ENCODE measurements at regions not wholly inside any gene's neighbourhood (a gene's known extent, or its start where the extent isn't known, plus 50 kb on each side); places are given as distances from the start of the nearest gene placed in this dataset.
"Not testable (repeated sequence)": the region's sequence is repeated elsewhere in the genome, so short reads cannot be mapped to it uniquely, and the experiment has no call there.

GRCh38 chr1:83493633-83494032, 505.3 kb downstream of the TTLL7 start:
- Histone ChIP-seq H3K27ac (ENCODE audit: low read depth, low read length) (no peak overlapping the region), H3K27me3 (ENCODE audit: control insufficient read depth in 5 of 5, insufficient read depth in 4 of 5, low read length in 5 of 5) (no peaks in the 10 kb centered on the region), H3K4me1 (ENCODE audit: control insufficient read depth in 5 of 5, insufficient read depth in 5 of 5, low read length in 5 of 5) (no peaks in the 10 kb centered on the region), H3K36me3 (ENCODE audit: control insufficient read depth in 5 of 5, insufficient read depth in 5 of 5, low read length in 5 of 5) (no peaks in the 10 kb centered on the region), H3K4me3 (ENCODE audit: low read depth in 1 of 5, low read length in 5 of 5) (no peak overlapping the region), H3K9ac (ENCODE audit: low read length in 5 of 5) (no peak overlapping the region), H3K9me3 (ENCODE audit: control insufficient read depth in 5 of 5, low read length in 5 of 5) (no peaks in the 10 kb centered on the region)

DNA sequence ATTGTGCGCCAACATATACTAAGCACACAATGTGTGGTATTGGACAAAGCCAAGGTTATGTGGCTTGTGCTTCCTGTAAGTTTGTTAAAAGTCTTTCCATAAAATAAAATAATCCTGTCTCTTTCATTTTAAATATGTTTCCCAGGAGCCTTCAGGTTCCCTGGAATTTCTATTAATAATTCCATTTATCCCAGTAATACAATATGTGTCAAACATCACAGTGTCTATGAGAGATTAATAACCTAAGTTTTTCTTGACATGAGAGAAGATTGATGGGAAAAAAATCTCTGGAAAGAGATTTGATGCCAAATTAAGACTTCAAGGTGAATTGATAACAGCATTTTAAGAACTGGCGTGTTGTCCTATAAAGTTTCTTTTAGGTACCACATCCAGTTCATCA, 507.0 kb downstream of the TTLL7 start:
- Histone ChIP-seq H3K36me3 (ENCODE audit: control insufficient read depth in 5 of 5, insufficient read depth in 5 of 5, low read length in 5 of 5) (no peaks in the 10 kb centered on the region), H3K9me3 (ENCODE audit: control insufficient read depth in 5 of 5, low read length in 5 of 5) (no peaks in the 10 kb centered on the region), H3K27me3 (ENCODE audit: control insufficient read depth in 5 of 5, insufficient read depth in 4 of 5, low read length in 5 of 5) (no peaks in the 10 kb centered on the region), H3K4me1 (ENCODE audit: control insufficient read depth in 5 of 5, insufficient read depth in 5 of 5, low read length in 5 of 5) (no peaks in the 10 kb centered on the region), H3K27ac (ENCODE audit: low read depth, low read length) (no peak overlapping the region), H3K9ac (ENCODE audit: low read length in 5 of 5) (no peak overlapping the region), H3K4me3 (ENCODE audit: low read depth in 1 of 5, low read length in 5 of 5) (no peak overlapping the region)

GRCh38 chr1:83490988-83491387, 507.9 kb downstream of the TTLL7 start:
- Histone ChIP-seq H3K36me3 (ENCODE audit: control insufficient read depth in 5 of 5, insufficient read depth in 5 of 5, low read length in 5 of 5) (no peaks in the 10 kb centered on the region), H3K9me3 (ENCODE audit: control insufficient read depth in 5 of 5, low read length in 5 of 5) (no peaks in the 10 kb centered on the region), H3K9ac (ENCODE audit: low read length in 5 of 5) (no peak overlapping the region), H3K4me3 (ENCODE audit: low read depth in 1 of 5, low read length in 5 of 5) (no peak overlapping the region), H3K4me1 (ENCODE audit: control insufficient read depth in 5 of 5, insufficient read depth in 5 of 5, low read length in 5 of 5) (no peaks in the 10 kb centered on the region), H3K27me3 (ENCODE audit: control insufficient read depth in 5 of 5, insufficient read depth in 4 of 5, low read length in 5 of 5) (no peaks in the 10 kb centered on the region), H3K27ac (ENCODE audit: low read depth, low read length) (no peak overlapping the region)

GRCh38 chr1:83488105-83488504, 510.8 kb downstream of the TTLL7 start:
- not testable (repeated sequence) for H3K36me3 ChIP-seq (ENCODE audit: control insufficient read depth in 5 of 5, insufficient read depth in 5 of 5, low read length in 5 of 5); H3K4me3 ChIP-seq (ENCODE audit: low read depth in 1 of 5, low read length in 5 of 5); H3K27ac ChIP-seq (ENCODE audit: low read depth, low read length); H3K9ac ChIP-seq (ENCODE audit: low read length in 5 of 5); H3K27me3 ChIP-seq (ENCODE audit: control insufficient read depth in 5 of 5, insufficient read depth in 4 of 5, low read length in 5 of 5); H3K4me1 ChIP-seq (ENCODE audit: control insufficient read depth in 5 of 5, insufficient read depth in 5 of 5, low read length in 5 of 5); H3K9me3 ChIP-seq (ENCODE audit: control insufficient read depth in 5 of 5, low read length in 5 of 5)

DNA sequence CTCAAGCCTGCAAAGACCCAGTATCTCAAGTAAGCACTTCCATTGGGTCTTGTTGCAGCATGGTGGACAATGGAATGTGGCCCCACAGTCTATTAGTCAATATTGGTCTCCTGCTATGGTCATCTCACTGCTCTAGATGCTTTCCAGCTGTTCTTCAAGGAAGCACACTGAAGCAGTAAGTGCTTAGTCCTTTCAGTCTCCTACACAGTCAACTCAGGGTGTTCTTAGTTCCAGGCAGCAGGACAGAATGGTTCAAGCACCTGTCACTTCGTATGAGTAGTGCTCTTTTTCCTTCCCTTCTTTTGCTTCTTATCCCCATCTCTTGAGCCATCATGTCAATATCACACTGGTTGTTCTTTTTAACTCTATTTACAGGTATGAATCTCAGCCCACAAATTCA, 511.5 kb downstream of the TTLL7 start:
- H3K9me3 ChIP-seq (ENCODE audit: control insufficient read depth in 5 of 5, low read length in 5 of 5); H3K36me3 ChIP-seq (ENCODE audit: control insufficient read depth in 5 of 5, insufficient read depth in 5 of 5, low read length in 5 of 5); H3K4me3 ChIP-seq (ENCODE audit: low read depth in 1 of 5, low read length in 5 of 5); H3K4me1 ChIP-seq (ENCODE audit: control insufficient read depth in 5 of 5, insufficient read depth in 5 of 5, low read length in 5 of 5); H3K27ac ChIP-seq (ENCODE audit: low read depth, low read length); H3K9ac ChIP-seq (ENCODE audit: low read length in 5 of 5); H3K27me3 ChIP-seq (ENCODE audit: control insufficient read depth in 5 of 5, insufficient read depth in 4 of 5, low read length in 5 of 5): not testable (repeated sequence)

DNA sequence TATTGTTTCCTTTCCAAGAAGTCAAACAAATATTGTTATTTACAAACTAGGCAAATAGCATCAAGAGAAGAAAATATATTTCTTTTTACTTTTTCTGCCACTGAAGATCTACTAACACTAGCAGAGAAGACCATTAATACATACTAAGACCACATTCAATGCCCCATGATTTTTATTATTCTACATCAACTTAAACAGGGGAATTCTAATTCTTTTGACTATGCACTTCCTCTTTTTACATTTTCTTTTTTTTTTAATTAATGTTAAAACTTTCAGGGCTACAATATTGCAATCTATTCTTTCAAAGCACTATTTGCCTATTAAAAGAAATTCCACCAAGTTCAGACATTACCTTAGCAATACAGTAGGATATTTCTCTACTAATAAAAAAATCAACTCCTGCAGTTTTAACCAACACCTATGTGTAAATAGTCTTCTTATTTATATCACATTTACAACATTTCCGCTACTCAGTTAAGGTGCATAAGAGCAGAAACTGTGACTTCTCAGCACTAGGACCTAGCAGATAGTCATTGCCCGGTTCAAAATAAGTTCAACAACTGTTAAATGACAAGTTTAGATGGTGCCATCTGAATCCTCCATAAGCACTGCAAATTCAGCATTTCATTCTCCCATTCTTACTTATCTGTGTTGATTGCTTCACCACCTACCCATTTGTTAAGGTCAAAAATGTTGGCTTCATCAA, 513.5 kb downstream of the TTLL7 start:
- H3K9ac ChIP-seq (ENCODE audit: low read length in 5 of 5); H3K27ac ChIP-seq (ENCODE audit: low read depth, low read length); H3K9me3 ChIP-seq (ENCODE audit: control insufficient read depth in 5 of 5, low read length in 5 of 5); H3K27me3 ChIP-seq (ENCODE audit: control insufficient read depth in 5 of 5, insufficient read depth in 4 of 5, low read length in 5 of 5); H3K4me1 ChIP-seq (ENCODE audit: control insufficient read depth in 5 of 5, insufficient read depth in 5 of 5, low read length in 5 of 5); H3K4me3 ChIP-seq (ENCODE audit: low read depth in 1 of 5, low read length in 5 of 5); H3K36me3 ChIP-seq (ENCODE audit: control insufficient read depth in 5 of 5, insufficient read depth in 5 of 5, low read length in 5 of 5): not testable (repeated sequence)

DNA sequence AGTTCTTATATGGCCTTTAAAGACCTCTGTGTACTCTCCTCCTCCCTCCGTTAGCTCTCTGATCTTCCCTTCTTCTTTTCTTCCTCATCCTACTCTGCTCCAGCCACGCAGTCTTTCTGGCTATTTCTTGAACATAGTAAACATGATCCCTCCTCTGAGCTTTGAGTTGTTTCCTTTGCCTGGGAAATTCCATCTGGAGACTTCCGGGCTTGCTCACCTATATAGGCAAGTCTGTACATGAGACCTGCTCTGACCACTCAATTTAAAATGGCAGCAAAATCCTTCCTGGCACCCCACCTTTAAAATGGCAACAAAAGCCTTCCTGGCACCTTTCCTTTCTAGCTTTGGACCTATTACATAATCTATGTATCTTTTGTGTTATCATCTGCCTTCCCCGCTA, 517.6 kb downstream of the TTLL7 start:
- not testable (repeated sequence) for H3K9me3 ChIP-seq (ENCODE audit: control insufficient read depth in 5 of 5, low read length in 5 of 5); H3K9ac ChIP-seq (ENCODE audit: low read length in 5 of 5); H3K4me3 ChIP-seq (ENCODE audit: low read depth in 1 of 5, low read length in 5 of 5); H3K27me3 ChIP-seq (ENCODE audit: control insufficient read depth in 5 of 5, insufficient read depth in 4 of 5, low read length in 5 of 5); H3K4me1 ChIP-seq (ENCODE audit: control insufficient read depth in 5 of 5, insufficient read depth in 5 of 5, low read length in 5 of 5); H3K27ac ChIP-seq (ENCODE audit: low read depth, low read length); H3K36me3 ChIP-seq (ENCODE audit: control insufficient read depth in 5 of 5, insufficient read depth in 5 of 5, low read length in 5 of 5)

- H3K36me3 ChIP-seq (ENCODE audit: control insufficient read depth in 5 of 5, insufficient read depth in 5 of 5, low read length in 5 of 5); H3K9ac ChIP-seq (ENCODE audit: low read length in 5 of 5); H3K9me3 ChIP-seq (ENCODE audit: control insufficient read depth in 5 of 5, low read length in 5 of 5); H3K4me1 ChIP-seq (ENCODE audit: control insufficient read depth in 5 of 5, insufficient read depth in 5 of 5, low read length in 5 of 5); H3K4me3 ChIP-seq (ENCODE audit: low read depth in 1 of 5, low read length in 5 of 5); H3K27me3 ChIP-seq (ENCODE audit: control insufficient read depth in 5 of 5, insufficient read depth in 4 of 5, low read length in 5 of 5); H3K27ac ChIP-seq (ENCODE audit: low read depth, low read length): not testable (repeated sequence)
Measured at GRCh38 chr1:83479591-83480239, 519.2 kb downstream of the TTLL7 start.

DNA sequence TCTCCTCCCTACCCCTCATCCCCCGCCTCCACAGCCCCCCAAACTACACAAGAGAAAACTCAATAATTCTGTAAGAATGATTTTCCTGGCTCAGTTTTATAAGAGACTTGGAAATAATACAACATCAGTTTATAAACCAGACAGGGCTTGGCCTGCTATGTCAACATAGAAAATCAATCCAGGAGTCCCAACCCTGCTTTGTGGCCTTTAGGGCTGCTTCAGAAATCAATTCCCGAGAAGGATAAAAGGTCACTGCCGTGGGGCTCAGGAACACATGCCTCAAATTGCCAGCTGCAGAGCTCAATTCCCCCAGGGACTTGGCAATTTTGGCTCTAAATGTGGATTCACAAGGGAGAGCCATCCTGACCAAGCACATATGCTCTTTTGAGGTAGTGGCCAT, 520.8 kb downstream of the TTLL7 start:
- H3K4me3 ChIP-seq (ENCODE audit: low read depth in 1 of 5, low read length in 5 of 5); H3K9ac ChIP-seq (ENCODE audit: low read length in 5 of 5); H3K36me3 ChIP-seq (ENCODE audit: control insufficient read depth in 5 of 5, insufficient read depth in 5 of 5, low read length in 5 of 5); H3K4me1 ChIP-seq (ENCODE audit: control insufficient read depth in 5 of 5, insufficient read depth in 5 of 5, low read length in 5 of 5); H3K27ac ChIP-seq (ENCODE audit: low read depth, low read length); H3K9me3 ChIP-seq (ENCODE audit: control insufficient read depth in 5 of 5, low read length in 5 of 5); H3K27me3 ChIP-seq (ENCODE audit: control insufficient read depth in 5 of 5, insufficient read depth in 4 of 5, low read length in 5 of 5): not testable (repeated sequence)

DNA sequence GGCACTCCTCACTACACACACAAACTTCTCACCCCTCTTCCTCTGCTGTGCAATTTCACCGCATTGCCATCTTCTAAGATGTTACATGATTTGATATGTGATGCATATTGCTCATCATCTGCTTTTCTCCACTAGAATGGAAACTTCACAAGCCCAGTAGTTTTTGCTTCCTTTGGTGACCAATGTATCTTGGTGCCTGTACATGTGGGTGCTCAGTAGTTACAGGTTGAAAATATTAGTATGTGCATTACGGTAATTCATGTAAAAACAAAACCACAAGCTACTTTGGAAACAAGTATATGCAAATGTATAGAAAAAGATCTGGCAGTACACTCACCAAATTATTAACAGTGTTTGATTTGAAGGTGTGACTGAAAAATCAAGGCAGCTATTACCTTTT, 522.4 kb downstream of the TTLL7 start:
- H3K27ac ChIP-seq (ENCODE audit: low read depth, low read length); H3K36me3 ChIP-seq (ENCODE audit: control insufficient read depth in 5 of 5, insufficient read depth in 5 of 5, low read length in 5 of 5); H3K9ac ChIP-seq (ENCODE audit: low read length in 5 of 5); H3K9me3 ChIP-seq (ENCODE audit: control insufficient read depth in 5 of 5, low read length in 5 of 5); H3K27me3 ChIP-seq (ENCODE audit: control insufficient read depth in 5 of 5, insufficient read depth in 4 of 5, low read length in 5 of 5); H3K4me1 ChIP-seq (ENCODE audit: control insufficient read depth in 5 of 5, insufficient read depth in 5 of 5, low read length in 5 of 5); H3K4me3 ChIP-seq (ENCODE audit: low read depth in 1 of 5, low read length in 5 of 5): not testable (repeated sequence)

Measured in subcutaneous abdominal adipose tissue (tissue), 5 donors.